Activated naive CD4-positive, alpha-beta T cell treated with anti-CD3 and anti-CD28 coated beads, Interleukin-2, amount 50 U/mL, for 72 hours (primary cell): ENCODE measurements at regions not wholly inside any gene's neighbourhood (a gene's known extent, or its start where the extent isn't known, plus 50 kb on each side); places are given as distances from the start of the nearest gene placed in this dataset.

Experiments
- ATAC-seq, 2 donors: fragments of 150-1000 bp; cut with Tn5 transposase; 2 replicates each; pipeline ENCODE4 v1.10.0; 2021; ENCODE audit warnings: mild to moderate bottlenecking in 2 of 2, moderate library complexity in 2 of 2
- DNase-seq, 2 donors: peaks; one replicate each; pipeline ENCODE4 v3.0.0; 2021 to 2022; ENCODE audit warnings: low spot score in 2 of 2
- H3K27ac Mint-ChIP-seq, 2 donors: one replicate each; pipeline ENCODE4 v1.8.0; 2022; ENCODE audit warnings: mild to moderate bottlenecking in 2 of 2, mixed read lengths in 2 of 2
- H3K36me3 Mint-ChIP-seq, 2 donors: one replicate each; pipeline ENCODE4 v1.8.0; 2022; ENCODE audit warnings: mixed read lengths in 2 of 2
- H3K9me3 Mint-ChIP-seq, 2 donors: one replicate each; pipeline ENCODE4 v1.8.0; 2022; ENCODE audit warnings: mixed read lengths in 2 of 2

DNA sequence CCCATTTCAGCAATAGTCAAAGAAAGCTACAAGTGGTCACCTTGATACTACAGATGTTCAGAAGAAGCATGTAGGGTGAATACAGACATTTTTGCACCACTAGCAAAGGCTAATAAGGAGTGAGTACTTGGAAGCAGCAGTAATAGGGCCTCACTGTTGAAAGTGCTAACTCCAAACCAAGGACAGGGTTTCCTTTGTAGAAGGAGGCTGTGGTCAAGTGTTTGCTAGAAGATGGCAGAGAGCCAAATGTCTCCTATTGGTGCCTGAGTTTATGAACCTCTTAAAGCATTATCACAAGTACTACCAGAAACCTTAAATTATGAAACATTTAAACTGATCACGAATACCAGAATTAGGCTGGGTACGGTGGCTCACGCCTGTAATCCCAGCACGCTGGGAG is 308.1 kb downstream of the ZEB2 start:
- DNase-seq = no peak
- H3K36me3 Mint-ChIP-seq = peaks cover 8% of the 10 kb centered on the region in 2 donors
- H3K27ac Mint-ChIP-seq = no peak overlapping the region
- peaks cover 0 to 4% of the 10 kb centered on the region in 2 donors for H3K9me3 Mint-ChIP-seq
- no peak for ATAC-seq

- no peak overlapping the region for H3K27ac Mint-ChIP-seq
Observed at GRCh38 chr2:144211065-144211464, 308.9 kb downstream of the ZEB2 start.

GRCh38 chr2:144210076-144210475 is 309.8 kb downstream of the ZEB2 start:
- Mint-ChIP-seq H3K36me3 (peaks cover 8% of the 10 kb centered on the region in 2 donors), H3K9me3 (peaks cover 0 to 4% of the 10 kb centered on the region in 2 donors), H3K27ac (no peak overlapping the region)
- DNase-seq (no peak), ATAC-seq (no peak)

More at GRCh38 chr2:144211065-144211464, 308.9 kb downstream of the ZEB2 start:
- H3K36me3 Mint-ChIP-seq = peaks cover 8% of the 10 kb centered on the region in 2 donors
- no peak for DNase-seq
- ATAC-seq = no peak
- peaks cover 0 to 4% of the 10 kb centered on the region in 2 donors for H3K9me3 Mint-ChIP-seq

- Mint-ChIP-seq H3K27ac (no peak overlapping the region), H3K9me3 (peaks cover 0 to 4% of the 10 kb centered on the region in 2 donors), H3K36me3 (peaks cover 8% of the 10 kb centered on the region in 2 donors)
- no peak for DNase-seq
- no peak for ATAC-seq
Observed at GRCh38 chr2:144208924-144209323, 311.0 kb downstream of the ZEB2 start.

GRCh38 chr2:144206019-144206418 is 313.9 kb downstream of the ZEB2 start:
- peaks cover 0 to 9% of the 10 kb centered on the region in 2 donors for H3K9me3 Mint-ChIP-seq
- DNase-seq (no peak), ATAC-seq (no peak)
- H3K36me3 Mint-ChIP-seq = peaks cover 13 to 14% of the 10 kb centered on the region in 2 donors
- no peak overlapping the region for H3K27ac Mint-ChIP-seq

GRCh38 chr2:144201868-144202468 is 318.0 kb downstream of the ZEB2 start:
- Mint-ChIP-seq H3K27ac (peak overlapping the region in 1 of 2 donors; percentile 78), H3K9me3 (peaks cover 0 to 11% of the 10 kb centered on the region in 2 donors), H3K36me3 (peaks cover 6 to 16% of the 10 kb centered on the region in 2 donors)
- DNase-seq (no peak), ATAC-seq (peak; percentile 59 to 64)

GRCh38 chr2:144201126-144201525 is 318.8 kb downstream of the ZEB2 start:
- Mint-ChIP-seq H3K36me3 (peaks cover 6 to 16% of the 10 kb centered on the region in 2 donors), H3K9me3 (peaks cover 0 to 11% of the 10 kb centered on the region in 2 donors), H3K27ac (peak overlapping the region in 1 of 2 donors; percentile 78)
- ATAC-seq (peak; percentile 57 to 69), DNase-seq (no peak)

- peaks cover 0 to 10% of the 10 kb centered on the region in 2 donors for H3K9me3 Mint-ChIP-seq
- H3K36me3 Mint-ChIP-seq = peaks cover 4 to 14% of the 10 kb centered on the region in 2 donors
- peak; percentile 34 to 49 for ATAC-seq
- no peak for DNase-seq
- peak overlapping the region in 1 of 2 donors; percentile 79 for H3K27ac Mint-ChIP-seq
Observed at GRCh38 chr2:144198116-144198515, 321.8 kb downstream of the ZEB2 start.

DNA sequence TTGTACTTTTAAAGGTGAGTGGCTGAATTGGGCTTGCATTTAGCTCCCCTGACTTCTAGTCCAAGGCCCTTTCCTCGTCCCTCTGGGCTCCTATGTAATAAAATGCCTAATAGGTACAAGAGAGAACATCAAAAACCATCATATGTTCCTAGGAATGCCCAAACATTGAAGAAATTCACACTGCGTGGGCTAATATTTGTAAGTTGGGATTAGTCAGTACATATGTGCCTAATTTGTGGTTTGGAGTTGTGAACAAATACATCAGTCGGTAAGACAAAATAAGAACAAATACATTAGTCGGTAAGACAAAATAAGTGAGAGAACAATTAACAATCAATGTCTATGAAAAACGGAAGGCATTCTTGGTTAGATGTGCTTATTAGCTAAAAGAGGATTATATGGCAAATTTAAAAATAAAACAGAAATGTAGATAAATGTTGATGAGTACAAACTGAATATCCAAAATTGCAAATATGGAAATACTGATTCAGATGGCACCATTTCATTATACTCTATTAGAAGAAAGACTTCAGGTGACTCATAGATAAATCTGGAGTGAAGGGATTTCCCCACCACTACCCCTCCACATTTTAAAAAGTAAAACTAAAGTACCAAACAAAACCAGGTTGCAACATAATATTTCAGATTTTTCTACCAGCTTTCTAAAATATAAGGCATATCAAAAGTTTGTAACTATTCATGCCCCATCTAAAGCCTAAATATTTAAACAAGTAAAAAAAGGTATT is 325.4 kb downstream of the ZEB2 start:
- ATAC-seq = peak; percentile 47 to 59
- no peak for DNase-seq
- peaks cover 0 to 6% of the 10 kb centered on the region in 2 donors for H3K9me3 Mint-ChIP-seq
- peaks cover 0 to 9% of the 10 kb centered on the region in 2 donors for H3K36me3 Mint-ChIP-seq
- H3K27ac Mint-ChIP-seq = peak overlapping the region in 1 of 2 donors; percentile 71

- Mint-ChIP-seq H3K9me3 (no peaks in the 10 kb centered on the region), H3K27ac (no peak overlapping the region), H3K36me3 (peaks cover 0 to 3% of the 10 kb centered on the region in 2 donors)
- no peak for DNase-seq
- ATAC-seq = no peak
Observed at GRCh38 chr2:144190908-144191605, 328.9 kb downstream of the ZEB2 start.

DNA sequence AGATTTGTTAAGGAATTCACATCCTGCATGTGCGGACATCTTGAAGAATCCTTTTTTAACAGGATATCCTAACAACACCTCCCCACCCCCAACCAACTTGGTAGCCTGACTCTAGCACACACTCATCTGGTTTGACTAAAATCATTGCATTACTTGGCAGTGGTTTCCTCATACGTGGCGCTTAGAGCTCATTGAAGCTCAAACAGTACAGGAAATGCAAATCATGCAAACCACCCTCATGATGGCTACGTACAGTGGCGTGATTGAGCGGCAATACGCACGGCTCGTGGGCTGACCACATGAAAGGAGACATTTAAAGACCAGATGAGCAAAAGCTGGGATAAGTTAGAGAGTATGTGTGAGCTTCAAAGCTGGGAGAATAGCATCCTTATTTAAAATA is 336.2 kb downstream of the ZEB2 start:
- no peaks in the 10 kb centered on the region for H3K9me3 Mint-ChIP-seq
- H3K27ac Mint-ChIP-seq = peak overlapping the region; percentile 92 to 93
- ATAC-seq (peak; percentile 99 to 100), DNase-seq (peak; percentile 63 to 84)
- H3K36me3 Mint-ChIP-seq = peaks cover 0 to 6% of the 10 kb centered on the region in 2 donors

DNA sequence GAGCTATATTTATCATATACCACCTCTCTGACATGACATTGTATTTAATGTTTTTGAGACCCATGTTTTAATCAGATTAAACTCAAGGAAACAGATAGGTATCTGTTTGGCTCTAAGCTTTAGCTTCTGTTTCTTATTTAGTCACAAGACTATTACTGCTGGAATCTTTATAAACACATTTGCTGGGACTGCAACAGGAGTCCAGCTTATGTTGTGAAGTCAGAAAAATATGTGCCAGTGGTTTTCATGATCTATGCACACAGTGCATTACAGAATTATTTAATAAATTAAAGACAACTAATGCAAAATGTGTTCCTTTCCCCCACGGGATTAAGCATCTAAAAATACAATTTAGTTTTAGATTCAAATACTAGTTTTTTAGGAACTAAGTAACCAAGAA is 338.9 kb downstream of the ZEB2 start:
- ATAC-seq (no peak), DNase-seq (no peak)
- Mint-ChIP-seq H3K9me3 (no peaks in the 10 kb centered on the region), H3K27ac (no peak overlapping the region), H3K36me3 (peaks cover 0 to 9% of the 10 kb centered on the region in 2 donors)

DNA sequence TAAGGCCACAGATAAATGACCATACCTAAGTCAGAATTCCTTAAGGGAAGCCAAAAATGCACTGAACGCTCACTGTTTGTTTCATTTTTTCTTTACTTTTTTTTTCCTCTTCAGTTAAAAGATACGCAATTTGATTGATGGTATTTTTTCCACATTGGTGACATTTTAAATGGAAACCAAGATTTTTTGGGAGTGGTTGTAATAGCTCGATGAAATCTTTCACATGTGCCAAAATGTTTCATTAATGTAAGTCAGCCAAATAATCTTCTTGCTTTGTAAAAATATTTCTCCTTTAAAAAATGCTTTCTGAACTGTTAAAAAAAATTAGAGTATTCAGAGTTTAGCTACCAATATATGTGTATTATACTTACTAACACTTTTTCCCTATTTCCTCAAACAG is 339.8 kb downstream of the ZEB2 start:
- no peak for ATAC-seq
- peaks cover 0 to 7% of the 10 kb centered on the region in 2 donors for H3K36me3 Mint-ChIP-seq

GRCh38 chr2:144170179-144170578 is 349.7 kb downstream of the ZEB2 start:
- DNase-seq (no peak), ATAC-seq (no peak)
- Mint-ChIP-seq H3K36me3 (peaks cover 8 to 12% of the 10 kb centered on the region in 2 donors), H3K9me3 (no peaks in the 10 kb centered on the region), H3K27ac (no peak overlapping the region)

More for the DNA sequence above, 339.8 kb downstream of the ZEB2 start:
- H3K9me3 Mint-ChIP-seq = no peaks in the 10 kb centered on the region
- DNase-seq = no peak
- no peak overlapping the region for H3K27ac Mint-ChIP-seq

GRCh38 chr2:144166743-144167142 is 353.2 kb downstream of the ZEB2 start:
- Mint-ChIP-seq H3K27ac (no peak overlapping the region), H3K36me3 (no peaks in the 10 kb centered on the region), H3K9me3 (no peaks in the 10 kb centered on the region)
- no peak for DNase-seq
- ATAC-seq = peak; percentile 69 to 95

DNA sequence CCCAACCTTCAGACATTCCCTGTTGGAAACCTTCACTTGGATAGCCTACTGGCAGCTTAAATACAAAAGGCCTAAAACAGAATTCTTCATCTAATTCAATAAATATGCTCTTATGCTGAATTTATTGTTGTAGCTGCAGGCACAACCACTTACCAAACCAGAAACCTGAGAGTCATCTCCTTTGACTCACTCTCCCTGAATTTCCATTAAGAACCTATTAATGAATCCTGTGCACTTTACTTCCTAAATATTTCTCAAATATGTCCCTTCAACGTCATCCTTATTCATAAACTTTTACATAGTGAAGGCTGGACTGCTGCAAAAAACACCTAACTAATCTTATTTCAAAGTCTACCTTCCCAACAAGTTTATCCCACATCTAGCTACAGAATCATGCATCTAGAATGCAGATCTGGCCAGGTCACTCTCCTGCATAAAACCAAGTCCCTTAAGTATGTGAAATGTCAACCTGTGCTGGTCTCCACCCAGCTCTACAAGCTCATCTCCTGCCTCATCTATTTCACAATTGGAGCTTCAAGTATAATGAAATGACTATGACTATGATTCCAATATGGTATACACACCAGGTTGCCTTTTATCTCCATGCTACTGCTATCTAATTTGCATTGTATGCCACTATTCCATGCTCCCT is 354.2 kb downstream of the ZEB2 start:
- H3K27ac Mint-ChIP-seq = no peak overlapping the region
- no peaks in the 10 kb centered on the region for H3K36me3 Mint-ChIP-seq
- ATAC-seq (peak in 1 of 2 donors; percentile 33), DNase-seq (no peak)
- H3K9me3 Mint-ChIP-seq = no peaks in the 10 kb centered on the region

DNA sequence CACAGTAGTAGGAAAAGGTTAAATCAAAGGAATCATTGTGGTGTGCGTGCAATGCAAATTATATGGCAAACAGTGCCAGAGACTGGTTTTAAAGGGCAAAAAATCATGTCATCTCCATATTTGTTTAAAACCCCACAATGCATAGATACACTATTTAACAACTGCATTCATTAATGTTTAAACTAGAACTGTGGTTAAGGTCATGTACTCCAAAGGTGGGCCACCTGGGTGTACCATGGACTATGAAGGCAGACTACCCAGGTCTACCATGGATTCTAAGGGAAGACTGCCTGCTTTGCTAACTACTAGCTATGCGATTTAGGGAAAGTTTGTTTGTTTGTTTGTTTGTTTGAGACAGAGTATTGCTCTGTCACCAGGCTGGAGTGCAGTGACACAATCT is 356.3 kb downstream of the ZEB2 start:
- ATAC-seq (no peak), DNase-seq (no peak)
- Mint-ChIP-seq H3K36me3 (no peaks in the 10 kb centered on the region), H3K27ac (no peak overlapping the region), H3K9me3 (no peaks in the 10 kb centered on the region)
